GM12878 (cell line): ENCODE measurements at regions not wholly inside any gene's neighbourhood (a gene's known extent, or its start where the extent isn't known, plus 50 kb on each side); places are given as distances from the start of the nearest gene placed in this dataset.

Source experiments
- ATAC-seq: fragments of 200-7000 bp; cut with Tn5 transposase; 3 replicates; pipeline ENCODE4 v1.9.1; 2020; ENCODE audit warnings: mild to moderate bottlenecking, moderate library complexity
- BruUV-seq: library from RNA; stranded (reverse); fragments of 400-500 nt; replicated peaks from 2 replicates; lab custom pipeline; 2021; lab: Mats Ljungman, UMichigan
- CTCF ChIA-PET: fragments of 300-600 bp; sonication (Branson Sonifier 250); formaldehyde crosslinking; extraction: SDS; loops from one replicate; lab custom pipeline; 2021; ENCODE audit warnings: inconsistent platforms; lab: Yijun Ruan, JAX
- POLR2A ChIA-PET: fragments of 350-600 bp; formaldehyde crosslinking; extraction: SDS; loops from one replicate; lab custom pipeline; 2021; ENCODE audit warnings: inconsistent platforms; lab: Charles Lee
- RAD21 ChIA-PET: fragments of 300-600 bp; sonication (Branson Sonifier 250); formaldehyde crosslinking; loops from one replicate; lab custom pipeline; 2023; ENCODE audit warnings: antibody characterized with exemption; ENCODE audit not compliant: unreplicated experiment; lab: Charles Lee
- SMC1A ChIA-PET: fragments of 300-600 bp; sonication (Branson Sonifier 250); formaldehyde crosslinking; loops from one replicate; lab custom pipeline; 2023; ENCODE audit not compliant: unreplicated experiment, uncharacterized antibody; lab: Charles Lee
- DNase-seq: peaks from one replicate; pipeline ENCODE4 v3.0.0-alpha.2; 2011; ENCODE audit warnings: low read depth, low spot score
- FAIRE-seq: peaks from 3 replicates; lab custom pipeline; 2011; peaks lifted over from hg19 to GRCh38; lab: Jason Lieb, UNC
- H2AFZ ChIP-seq: 2 replicates; pipeline ENCODE4 v1.6.0; 2011; ENCODE audit warnings: low read depth, low read length, control low read depth; ENCODE audit not compliant: control insufficient read depth
- H3K27ac ChIP-seq: 2 replicates; pipeline ENCODE4 v1.5.1; 2011; ENCODE audit warnings: control low read depth; ENCODE audit not compliant: control insufficient read depth, insufficient read depth
- H3K27me3 ChIP-seq, 2 experiments: replicated peaks in 1 of 2; 2 replicates each; pipeline versions ENCODE4 v1.6.0 to v1.6.1; 2011; ENCODE audit warnings: low read length in 1 of 2; ENCODE audit not compliant: control insufficient read depth in 2 of 2, insufficient read depth in 2 of 2
- H3K36me3 ChIP-seq, 2 experiments: 2 replicates each; pipeline ENCODE4 v1.5.1; 2011; ENCODE audit warnings: low read length in 1 of 2; ENCODE audit not compliant: control insufficient read depth in 2 of 2, insufficient read depth in 2 of 2
- H3K4me1 ChIP-seq: 2 replicates; pipeline ENCODE4 v1.6.1; 2011; ENCODE audit warnings: mild to moderate bottlenecking, low read length, moderate library complexity, mixed read lengths; ENCODE audit not compliant: control insufficient read depth, insufficient read depth
- H3K4me2 ChIP-seq: 2 replicates; pipeline ENCODE4 v1.6.0; 2011; ENCODE audit warnings: control low read depth; ENCODE audit not compliant: control insufficient read depth, insufficient read depth
- H3K4me3 ChIP-seq: fragments of 200-600 bp; sonication (generic); 2 replicates; pipeline ENCODE4 v1.5.1; 2016
- H3K79me2 ChIP-seq: 2 replicates; pipeline ENCODE4 v1.6.0; 2011; ENCODE audit warnings: low read length; ENCODE audit not compliant: control insufficient read depth, insufficient read depth
- H3K9ac ChIP-seq: 2 replicates; pipeline ENCODE4 v1.8.0; 2011; ENCODE audit warnings: low read length, control low read depth, mixed read lengths; ENCODE audit not compliant: control insufficient read depth, insufficient read depth
- H3K9me3 ChIP-seq: replicated peaks from 3 replicates; pipeline ENCODE4 v1.5.1; 2011; ENCODE audit warnings: mild to moderate bottlenecking, low read length; ENCODE audit not compliant: control insufficient read depth, insufficient read depth
- H4K20me1 ChIP-seq: 2 replicates; pipeline ENCODE4 v1.6.0; 2011; ENCODE audit not compliant: control insufficient read depth, insufficient read depth
- BRCA1 ChIP-seq: IDR thresholded peaks from 2 replicates; pipeline ENCODE4 v1.6.1; 2011; ENCODE audit warnings: low read depth, low read length, improper control_type of control experiment
- EZH2 ChIP-seq: IDR thresholded peaks from 2 replicates; pipeline ENCODE4 v1.6.1; 2012; ENCODE audit warnings: low read depth, mild to moderate bottlenecking, control low read depth, inconsistent platforms, low read length, borderline replicate concordance; ENCODE audit not compliant: control insufficient read depth
- FOS ChIP-seq: IDR thresholded peaks from 3 replicates; pipeline ENCODE4 v1.6.1; 2011; ENCODE audit warnings: borderline replicate concordance; ENCODE audit not compliant: insufficient read length; ENCODE audit errors: extremely low read depth
- HCFC1 ChIP-seq: fragments of 150-350 bp; IDR thresholded peaks from 2 replicates; pipeline ENCODE4 v1.6.1; 2014; ENCODE audit warnings: low read length
- IRF3 ChIP-seq: fragments of 450-650 bp; IDR thresholded peaks from 2 replicates; pipeline ENCODE4 v1.6.1; 2014; ENCODE audit warnings: mild to moderate bottlenecking
- MEF2A ChIP-seq: IDR thresholded peaks from 2 replicates; pipeline ENCODE4 v1.6.1; 2011; ENCODE audit warnings: low read depth, mild to moderate bottlenecking, low read length, moderate library complexity; ENCODE audit not compliant: insufficient read depth
- POLR2AphosphoS2 ChIP-seq: IDR thresholded peaks from 2 replicates; pipeline ENCODE4 v1.6.1; 2011; ENCODE audit warnings: low read depth, mild to moderate bottlenecking, low read length, improper control_type of control experiment, moderate library complexity
- RBBP5 ChIP-seq: fragments of 200-600 bp; sonication (generic); conservative IDR thresholded peaks from 2 replicates; pipeline ENCODE4 v1.6.1; 2016
- SP1 ChIP-seq: IDR thresholded peaks from one replicate; pipeline ENCODE4 v1.6.1; 2011; ENCODE audit warnings: low read depth, low read length
- SRF ChIP-seq, 2 experiments: IDR thresholded peaks; 2 replicates each; pipeline ENCODE4 v1.6.1; 2011; ENCODE audit warnings: low read depth in 2 of 2, low read length in 2 of 2, mild to moderate bottlenecking in 1 of 2, moderate library complexity in 1 of 2
- STAT1 ChIP-seq: fragments of 450-650 bp; conservative IDR thresholded peaks from 2 replicates; pipeline ENCODE4 v1.6.1; 2014; ENCODE audit warnings: antibody characterized with exemption, mild to moderate bottlenecking
- SUPT20H ChIP-seq: IDR thresholded peaks from 2 replicates; pipeline ENCODE4 v1.6.1; 2011; ENCODE audit warnings: low read depth, mild to moderate bottlenecking, low read length, moderate library complexity, borderline replicate concordance; ENCODE audit not compliant: control insufficient read depth
- TCF3 ChIP-seq: IDR thresholded peaks from 2 replicates; pipeline ENCODE4 v1.6.1; 2012; ENCODE audit warnings: low read depth, mild to moderate bottlenecking, low read length, borderline replicate concordance; ENCODE audit not compliant: insufficient read depth
- TCF7 ChIP-seq: IDR thresholded peaks from 2 replicates; pipeline ENCODE4 v1.6.1; 2014; ENCODE audit warnings: antibody characterized with exemption, borderline replicate concordance
- YY1 ChIP-seq: IDR thresholded peaks from 2 replicates; pipeline ENCODE4 v1.6.1; 2011; ENCODE audit warnings: low read depth, mild to moderate bottlenecking, low read length
- ZBTB40 ChIP-seq: fragments of 450-650 bp; IDR thresholded peaks from 2 replicates; pipeline ENCODE4 v1.6.1; 2016; ENCODE audit warnings: mild to moderate bottlenecking, moderate library complexity, borderline replicate concordance
- ZSCAN29 ChIP-seq: fragments of 450-650 bp; IDR thresholded peaks from 2 replicates; pipeline ENCODE4 v1.6.1; 2017; ENCODE audit warnings: mild to moderate bottlenecking, moderate library complexity
- ZZZ3 ChIP-seq: IDR thresholded peaks from 2 replicates; pipeline ENCODE4 v1.6.1; 2011; ENCODE audit warnings: low read depth; ENCODE audit not compliant: control insufficient read depth, insufficient read length
- WGBS: methylation state at CpG from one replicate; pipeline ENCODE4 v1.1.6; 2016; ENCODE audit warnings: low lambda C conversion rate; ENCODE audit not compliant: insufficient replicate concordance, insufficient coverage; ENCODE audit errors: missing lambda C conversion rate; 5-methylcytosine and 5-hydroxymethylcytosine counted together
- in situ Hi-C: fragments of 300-500 bp; cut with MboI; formaldehyde crosslinking; loops from 9 replicates; pipeline ENCODE4 v1.14.3; 2018; ENCODE audit warnings: mixed read lengths
- intact Hi-C: fragments of 100-400 bp; cut with micrococcal nuclease; formaldehyde crosslinking; loops from one replicate; pipeline ENCODE4 v1.14.2; 2022; ENCODE audit not compliant: unreplicated experiment

- TF ChIP-seq IRF3: no peak
- TF ChIP-seq SP1: no peak
- TF ChIP-seq RBBP5: no peak
- TF ChIP-seq SUPT20H: no peak
Measured at GRCh38 chr11:41527530-41527929, 68.1 kb upstream of the LRRC4C start (continued).

GRCh38 chr11:41532413-41532812 lies 73.0 kb upstream of the LRRC4C start:
- H3K4me2 ChIP-seq: no peak overlapping the region
- no peak overlapping the region for H3K4me3 ChIP-seq
- POLR2A ChIA-PET: no interaction called here
- TF ChIP-seq SRF (IDR thresholded peaks at IDR 0.05; ENCODE audit: low read depth in 2 of 2, low read length in 2 of 2) (no peak), BRCA1 (no peak), EZH2 (no peak), HCFC1 (no peak), STAT1 (no peak), ZBTB40 (no peak), TCF3 (no peak), ZSCAN29 (no peak), YY1 (no peak), TCF7 (no peak), POLR2AphosphoS2 (no peak), MEF2A (no peak), FOS (no peak), ZZZ3 (no peak)
- TF ChIP-seq, all 136 proteins: peak for 0
- ChIA-PET SMC1A (no interaction called here), CTCF (no interaction called here), RAD21 (no interaction called here)
- H3K9me3 ChIP-seq: no peaks in the 10 kb centered on the region
- H4K20me1 ChIP-seq: no peaks in the 10 kb centered on the region
- no peaks in the 10 kb centered on the region for H3K36me3 ChIP-seq
- no peaks in the 10 kb centered on the region for H3K79me2 ChIP-seq
- no peak for FAIRE-seq
- no peaks in the 10 kb centered on the region for H3K4me1 ChIP-seq
- no TSS peak for BruUV-seq
- H2AFZ ChIP-seq: no peak overlapping the region
- H3K9ac ChIP-seq: no peak overlapping the region
- no peak for ATAC-seq
- 43% methylated on average over 7 of the region's 7 CpGs for WGBS
- no peak overlapping the region for H3K27ac ChIP-seq
- no peak for DNase-seq
- no peaks in the 10 kb centered on the region for H3K27me3 ChIP-seq
- in situ Hi-C loops: no loop called here
- intact Hi-C loops: no loop called here
